ENCODE measurements at regions not wholly inside any gene's neighbourhood (a gene's known extent, or its start where the extent isn't known, plus 50 kb on each side); places are given as distances from the start of the nearest gene placed in this dataset.

DNA sequence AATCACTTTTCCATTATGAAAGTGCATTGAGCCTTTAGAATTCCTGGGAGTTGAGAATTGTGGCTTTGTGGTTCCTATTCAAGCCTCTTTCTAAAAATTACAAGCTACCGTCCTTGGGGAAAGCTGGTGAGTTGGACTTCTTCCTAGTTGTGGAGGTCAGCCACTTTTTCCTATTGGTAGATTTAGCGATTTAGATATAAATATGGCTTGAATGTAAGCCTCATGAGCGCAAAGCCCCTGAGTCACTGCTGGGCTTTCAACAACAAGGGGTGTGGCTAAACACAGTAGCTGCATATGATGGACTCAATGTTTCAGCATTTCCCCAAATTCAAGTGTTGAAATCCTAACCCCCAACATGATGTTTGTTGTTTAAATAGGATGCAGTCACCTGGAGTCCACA lies 150.0 kb upstream of the IGFBP3 start:
- TF ChIP-seq, protein P1, sequence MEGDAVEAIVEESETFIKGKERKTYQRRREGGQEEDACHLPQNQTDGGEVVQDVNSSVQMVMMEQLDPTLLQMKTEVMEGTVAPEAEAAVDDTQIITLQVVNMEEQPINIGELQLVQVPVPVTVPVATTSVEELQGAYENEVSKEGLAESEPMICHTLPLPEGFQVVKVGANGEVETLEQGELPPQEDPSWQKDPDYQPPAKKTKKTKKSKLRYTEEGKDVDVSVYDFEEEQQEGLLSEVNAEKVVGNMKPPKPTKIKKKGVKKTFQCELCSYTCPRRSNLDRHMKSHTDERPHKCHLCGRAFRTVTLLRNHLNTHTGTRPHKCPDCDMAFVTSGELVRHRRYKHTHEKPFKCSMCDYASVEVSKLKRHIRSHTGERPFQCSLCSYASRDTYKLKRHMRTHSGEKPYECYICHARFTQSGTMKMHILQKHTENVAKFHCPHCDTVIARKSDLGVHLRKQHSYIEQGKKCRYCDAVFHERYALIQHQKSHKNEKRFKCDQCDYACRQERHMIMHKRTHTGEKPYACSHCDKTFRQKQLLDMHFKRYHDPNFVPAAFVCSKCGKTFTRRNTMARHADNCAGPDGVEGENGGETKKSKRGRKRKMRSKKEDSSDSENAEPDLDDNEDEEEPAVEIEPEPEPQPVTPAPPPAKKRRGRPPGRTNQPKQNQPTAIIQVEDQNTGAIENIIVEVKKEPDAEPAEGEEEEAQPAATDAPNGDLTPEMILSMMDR (IDR thresholded peaks at IDR 0.05) = no peak
- TF ChIP-seq POLR2A (IDR thresholded peaks at IDR 0.05) = no peak
